Uterus (tissue), 2 donors: ENCODE measurements at regions not wholly inside any gene's neighbourhood (a gene's known extent, or its start where the extent isn't known, plus 50 kb on each side); places are given as distances from the start of the nearest gene placed in this dataset.

Source experiments
- POLR2A ChIP-seq, 2 donors: fragments of 450-650 bp; IDR thresholded peaks; one replicate each; pipeline ENCODE4 v1.6.1; 2016; ENCODE audit warnings: antibody characterized with exemption in 2 of 2, mild to moderate bottlenecking in 1 of 2, moderate library complexity in 1 of 2
- TF ChIP-seq, protein P1 (sequence below), 4 experiments: fragments of 200-600 bp in 2 of 4; fragments of 450-650 bp in 2 of 4; sonication (generic) in 2 of 4; IDR thresholded peaks; one replicate each; pipeline ENCODE4 v1.5.1; 2016 to 2019; ENCODE audit warnings: antibody characterized with exemption in 4 of 4, mild to moderate bottlenecking in 2 of 4, moderate library complexity in 1 of 4

DNA sequence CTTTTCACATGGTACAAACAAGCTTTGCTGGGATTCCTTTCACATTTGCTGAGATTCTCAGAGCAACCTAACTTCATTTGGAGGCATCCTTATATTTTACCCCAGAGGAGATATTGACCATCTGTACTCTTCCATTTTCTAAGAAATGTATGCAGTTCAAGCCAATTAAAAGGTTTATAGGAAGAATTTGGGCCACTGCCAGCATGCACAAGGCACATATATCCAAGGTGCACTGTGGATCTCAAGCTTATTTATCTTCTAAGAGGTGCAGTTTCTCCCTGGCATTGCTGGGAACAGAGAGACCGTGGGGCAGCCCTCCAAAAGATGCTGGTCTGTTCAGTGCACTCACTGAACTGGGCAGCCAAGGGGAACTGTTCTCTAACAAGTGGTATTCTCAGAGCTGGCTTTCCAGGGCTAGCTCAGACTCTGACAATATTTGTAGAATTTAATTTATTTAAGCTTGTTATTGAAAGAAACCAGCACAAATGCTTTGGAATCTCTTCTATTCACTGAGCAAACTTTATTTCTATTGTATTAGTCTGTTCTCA is 213.3 kb downstream of the TENT4A start:
- TF ChIP-seq, protein P1, sequence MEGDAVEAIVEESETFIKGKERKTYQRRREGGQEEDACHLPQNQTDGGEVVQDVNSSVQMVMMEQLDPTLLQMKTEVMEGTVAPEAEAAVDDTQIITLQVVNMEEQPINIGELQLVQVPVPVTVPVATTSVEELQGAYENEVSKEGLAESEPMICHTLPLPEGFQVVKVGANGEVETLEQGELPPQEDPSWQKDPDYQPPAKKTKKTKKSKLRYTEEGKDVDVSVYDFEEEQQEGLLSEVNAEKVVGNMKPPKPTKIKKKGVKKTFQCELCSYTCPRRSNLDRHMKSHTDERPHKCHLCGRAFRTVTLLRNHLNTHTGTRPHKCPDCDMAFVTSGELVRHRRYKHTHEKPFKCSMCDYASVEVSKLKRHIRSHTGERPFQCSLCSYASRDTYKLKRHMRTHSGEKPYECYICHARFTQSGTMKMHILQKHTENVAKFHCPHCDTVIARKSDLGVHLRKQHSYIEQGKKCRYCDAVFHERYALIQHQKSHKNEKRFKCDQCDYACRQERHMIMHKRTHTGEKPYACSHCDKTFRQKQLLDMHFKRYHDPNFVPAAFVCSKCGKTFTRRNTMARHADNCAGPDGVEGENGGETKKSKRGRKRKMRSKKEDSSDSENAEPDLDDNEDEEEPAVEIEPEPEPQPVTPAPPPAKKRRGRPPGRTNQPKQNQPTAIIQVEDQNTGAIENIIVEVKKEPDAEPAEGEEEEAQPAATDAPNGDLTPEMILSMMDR (IDR thresholded peaks at IDR 0.05): no peak
- TF ChIP-seq POLR2A (IDR thresholded peaks at IDR 0.05): no peak
